A673 (cell line): ENCODE measurements at regions not wholly inside any gene's neighbourhood (a gene's known extent, or its start where the extent isn't known, plus 50 kb on each side); places are given as distances from the start of the nearest gene placed in this dataset.

Source experiments
- BruUV-seq: library from RNA; stranded (reverse); fragments of 400-500 nt; replicated peaks from 2 replicates; lab custom pipeline; 2021; lab: Mats Ljungman, UMichigan
- CTCF ChIA-PET: fragments of 300-600 bp; sonication (Branson Sonifier 250); formaldehyde crosslinking; loops from one replicate; lab custom pipeline; 2022; ENCODE audit warnings: antibody characterized with exemption; lab: Charles Lee
- POLR2A ChIA-PET: fragments of 300-600 bp; sonication (Branson Sonifier 250); formaldehyde crosslinking; loops from one replicate; lab custom pipeline; 2022; ENCODE audit warnings: antibody characterized with exemption; ENCODE audit not compliant: low non-redundant PET; lab: Charles Lee
- DNase-seq: peaks from one replicate; pipeline ENCODE4 v3.0.0-alpha.2; 2015; ENCODE audit warnings: low spot score
- H3K27ac ChIP-seq: fragments of 200-600 bp; sonication (generic); 2 replicates; pipeline ENCODE4 v1.5.1; 2016; ENCODE audit warnings: mixed run types, low read depth, mild to moderate bottlenecking, mixed read lengths, antibody characterized with exemption, low read length; ENCODE audit not compliant: poor library complexity, severe bottlenecking
- H3K27me3 ChIP-seq: fragments of 200-600 bp; sonication (generic); replicated peaks from 2 replicates; pipeline ENCODE4 v1.6.1; 2017; ENCODE audit warnings: mixed run types, low read depth, mild to moderate bottlenecking, mixed read lengths, antibody characterized with exemption, low read length; ENCODE audit not compliant: insufficient read depth, poor library complexity
- H3K36me3 ChIP-seq: fragments of 200-600 bp; sonication (generic); 2 replicates; pipeline ENCODE4 v1.6.1; 2016; ENCODE audit warnings: mixed run types, mild to moderate bottlenecking, mixed read lengths, antibody characterized with exemption, low read length; ENCODE audit not compliant: insufficient read depth, poor library complexity, severe bottlenecking
- H3K4me1 ChIP-seq: fragments of 200-600 bp; sonication (generic); 2 replicates; pipeline ENCODE4 v1.6.1; 2017; ENCODE audit warnings: mixed run types, mild to moderate bottlenecking, mixed read lengths, antibody characterized with exemption, low read length; ENCODE audit not compliant: insufficient read depth, poor library complexity, severe bottlenecking
- H3K4me3 ChIP-seq: fragments of 200-600 bp; sonication (generic); 2 replicates; pipeline ENCODE4 v1.5.1; 2016; ENCODE audit warnings: low read depth, mixed run types, mild to moderate bottlenecking, mixed read lengths, low read length; ENCODE audit not compliant: poor library complexity, severe bottlenecking
- H3K9me3 ChIP-seq: fragments of 200-600 bp; sonication (generic); 2 replicates; pipeline ENCODE4 v1.6.1; 2016; ENCODE audit warnings: mixed run types, low read depth, mild to moderate bottlenecking, mixed read lengths, antibody characterized with exemption, low read length; ENCODE audit not compliant: poor library complexity, severe bottlenecking
- CTCF ChIP-seq: fragments of 300-800, 200-600 bp; sonication (generic); conservative IDR thresholded peaks from 2 replicates; pipeline ENCODE4 v1.5.1; 2017; ENCODE audit warnings: low read depth, mild to moderate bottlenecking, antibody characterized with exemption, low read length, moderate library complexity, mixed read lengths
- EZH2 ChIP-seq: fragments of 200-600 bp; sonication (generic); IDR thresholded peaks from 2 replicates; pipeline ENCODE4 v1.6.1; 2017; ENCODE audit warnings: borderline replicate concordance, low read depth, mild to moderate bottlenecking, mixed read lengths, antibody characterized with exemption, low read length; ENCODE audit not compliant: poor library complexity, severe bottlenecking
- intact Hi-C: fragments of 100-400 bp; cut with micrococcal nuclease; formaldehyde crosslinking; loops from one replicate; pipeline ENCODE4 v1.10.0; 2022; ENCODE audit not compliant: unreplicated experiment

GRCh38 chrX:107551546-107551945, 76.8 kb upstream of the PRPS1 start:
- DNase-seq = no peak
- no TSS peak for BruUV-seq
- TF ChIP-seq EZH2 (no peak), CTCF (no peak)
- POLR2A ChIA-PET = no interaction called here
- Histone ChIP-seq H3K9me3 (no peaks in the 10 kb centered on the region), H3K36me3 (no peaks in the 10 kb centered on the region), H3K27me3 (peaks cover 7% of the 10 kb centered on the region), H3K4me3 (no peak overlapping the region), H3K27ac (no peak overlapping the region), H3K4me1 (no peaks in the 10 kb centered on the region)
- intact Hi-C loops = no loop called here
- CTCF ChIA-PET = no interaction called here

GRCh38 chrX:107552930-107553329, 75.4 kb upstream of the PRPS1 start:
- ChIA-PET POLR2A (no interaction called here), CTCF (no interaction called here)
- intact Hi-C loops = no loop called here
- no peaks in the 10 kb centered on the region for H3K36me3 ChIP-seq
- H3K4me1 ChIP-seq = no peaks in the 10 kb centered on the region
- no TSS peak for BruUV-seq
- H3K4me3 ChIP-seq = no peak overlapping the region
- no peaks in the 10 kb centered on the region for H3K9me3 ChIP-seq
- no peak for TF ChIP-seq CTCF
- no peak for TF ChIP-seq EZH2
- DNase-seq = no peak
- peaks cover 7% of the 10 kb centered on the region for H3K27me3 ChIP-seq
- no peak overlapping the region for H3K27ac ChIP-seq

GRCh38 chrX:107556967-107557366, 71.3 kb upstream of the PRPS1 start:
- no peaks in the 10 kb centered on the region for H3K36me3 ChIP-seq
- CTCF ChIA-PET = no interaction called here
- H3K27ac ChIP-seq = no peak overlapping the region
- peaks cover 7% of the 10 kb centered on the region for H3K27me3 ChIP-seq
- no peaks in the 10 kb centered on the region for H3K9me3 ChIP-seq
- no peak for TF ChIP-seq EZH2
- TF ChIP-seq CTCF = no peak
- no peaks in the 10 kb centered on the region for H3K4me1 ChIP-seq
- BruUV-seq = no TSS peak
- no peak for DNase-seq
- H3K4me3 ChIP-seq = no peak overlapping the region
- POLR2A ChIA-PET = no interaction called here
- intact Hi-C loops = no loop called here
